GM23338 (cell line): ENCODE measurements at regions not wholly inside any gene's neighbourhood (a gene's known extent, or its start where the extent isn't known, plus 50 kb on each side); places are given as distances from the start of the nearest gene placed in this dataset.

Experiments used
- CREB1 ChIP-seq: fragments of 250-450 bp; sonication (Bioruptor Pico); IDR thresholded peaks from 2 replicates; pipeline ENCODE4 v1.5.0; 2020; ENCODE audit warnings: low read depth, mild to moderate bottlenecking, moderate library complexity
- CTCF ChIP-seq, 2 experiments: fragments of 200-600 bp in 1 of 2; sonication (generic) in 1 of 2; conservative IDR thresholded peaks; 2 replicates each; pipeline versions ENCODE4 v1.5.1 to v1.6.1; 2016 to 2017; ENCODE audit warnings: antibody characterized with exemption in 2 of 2, low read depth in 2 of 2, mild to moderate bottlenecking in 2 of 2, moderate library complexity in 1 of 2
- ETS1 ChIP-seq: IDR thresholded peaks from 2 replicates; pipeline ENCODE4 v1.6.1; 2016; ENCODE audit warnings: antibody characterized with exemption
- EZH2 ChIP-seq: fragments of 200-600 bp; sonication (generic); IDR thresholded peaks from one replicate; pipeline ENCODE4 v1.8.0; 2017; ENCODE audit warnings: antibody characterized with exemption, mild to moderate bottlenecking, low read depth; ENCODE audit not compliant: unreplicated experiment
- EZH2phosphoT487 ChIP-seq: fragments of 200-600 bp; sonication (generic); IDR thresholded peaks from one replicate; pipeline ENCODE4 v1.8.1; 2018; ENCODE audit warnings: antibody characterized with exemption; ENCODE audit not compliant: unreplicated experiment
- JUNB ChIP-seq: IDR thresholded peaks from one replicate; pipeline ENCODE4 v1.6.1; 2016; ENCODE audit warnings: antibody characterized with exemption; ENCODE audit not compliant: unreplicated experiment
- POLR2AphosphoS5 ChIP-seq: IDR thresholded peaks from 2 replicates; pipeline ENCODE4 v1.6.1; 2016; ENCODE audit warnings: antibody characterized with exemption, low read depth
- REST ChIP-seq: IDR thresholded peaks from one replicate; pipeline ENCODE4 v1.6.1; 2018; ENCODE audit warnings: antibody characterized with exemption; ENCODE audit not compliant: unreplicated experiment
- ZNF114 ChIP-seq: fragments of 250-450 bp; sonication (Bioruptor Pico); IDR thresholded peaks from 2 replicates; pipeline ENCODE4 v1.5.0; 2020; ENCODE audit warnings: mild to moderate bottlenecking, moderate library complexity

GRCh38 chr12:18922851-18923250 lies 184.9 kb downstream of the CAPZA3 start:
- TF ChIP-seq CTCF (conservative IDR thresholded peaks at IDR 0.05; ENCODE audit: low read depth in 2 of 2) (no peak), REST (no peak), CREB1 (CRISPR knock-in tag) (no peak), POLR2AphosphoS5 (no peak), EZH2 (no peak), ZNF114 (CRISPR knock-in tag) (no peak), JUNB (no peak), ETS1 (no peak), EZH2phosphoT487 (no peak)
